ENCODE measurements at regions not wholly inside any gene's neighbourhood (a gene's known extent, or its start where the extent isn't known, plus 50 kb on each side); places are given as distances from the start of the nearest gene placed in this dataset.

DNA sequence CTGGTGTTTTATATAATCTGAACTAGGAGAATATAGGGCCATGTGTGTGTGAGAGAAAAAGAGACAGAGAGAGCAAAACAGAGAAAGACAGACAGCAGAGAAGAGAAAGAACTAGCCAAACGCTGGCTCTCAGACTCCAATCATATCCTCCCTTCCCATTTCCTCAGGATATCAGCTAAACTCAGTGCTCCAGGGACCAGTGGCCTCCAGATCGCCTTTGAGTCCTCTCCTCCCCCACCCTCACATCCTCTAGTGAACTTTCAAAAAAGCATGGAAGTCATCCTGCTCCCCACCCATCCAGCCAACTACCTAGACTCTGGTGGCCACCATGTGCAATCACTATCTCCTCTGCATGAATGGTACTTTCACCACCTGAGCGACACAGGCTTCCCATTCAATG, 386.1 kb upstream of the NPVF start:
- TF ChIP-seq, protein P1, sequence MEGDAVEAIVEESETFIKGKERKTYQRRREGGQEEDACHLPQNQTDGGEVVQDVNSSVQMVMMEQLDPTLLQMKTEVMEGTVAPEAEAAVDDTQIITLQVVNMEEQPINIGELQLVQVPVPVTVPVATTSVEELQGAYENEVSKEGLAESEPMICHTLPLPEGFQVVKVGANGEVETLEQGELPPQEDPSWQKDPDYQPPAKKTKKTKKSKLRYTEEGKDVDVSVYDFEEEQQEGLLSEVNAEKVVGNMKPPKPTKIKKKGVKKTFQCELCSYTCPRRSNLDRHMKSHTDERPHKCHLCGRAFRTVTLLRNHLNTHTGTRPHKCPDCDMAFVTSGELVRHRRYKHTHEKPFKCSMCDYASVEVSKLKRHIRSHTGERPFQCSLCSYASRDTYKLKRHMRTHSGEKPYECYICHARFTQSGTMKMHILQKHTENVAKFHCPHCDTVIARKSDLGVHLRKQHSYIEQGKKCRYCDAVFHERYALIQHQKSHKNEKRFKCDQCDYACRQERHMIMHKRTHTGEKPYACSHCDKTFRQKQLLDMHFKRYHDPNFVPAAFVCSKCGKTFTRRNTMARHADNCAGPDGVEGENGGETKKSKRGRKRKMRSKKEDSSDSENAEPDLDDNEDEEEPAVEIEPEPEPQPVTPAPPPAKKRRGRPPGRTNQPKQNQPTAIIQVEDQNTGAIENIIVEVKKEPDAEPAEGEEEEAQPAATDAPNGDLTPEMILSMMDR (IDR thresholded peaks at IDR 0.05; ENCODE audit: unreplicated experiment) = no peak
- no peaks in the 10 kb centered on the region for H3K27me3 Mint-ChIP-seq (ENCODE audit: low read depth)

DNA sequence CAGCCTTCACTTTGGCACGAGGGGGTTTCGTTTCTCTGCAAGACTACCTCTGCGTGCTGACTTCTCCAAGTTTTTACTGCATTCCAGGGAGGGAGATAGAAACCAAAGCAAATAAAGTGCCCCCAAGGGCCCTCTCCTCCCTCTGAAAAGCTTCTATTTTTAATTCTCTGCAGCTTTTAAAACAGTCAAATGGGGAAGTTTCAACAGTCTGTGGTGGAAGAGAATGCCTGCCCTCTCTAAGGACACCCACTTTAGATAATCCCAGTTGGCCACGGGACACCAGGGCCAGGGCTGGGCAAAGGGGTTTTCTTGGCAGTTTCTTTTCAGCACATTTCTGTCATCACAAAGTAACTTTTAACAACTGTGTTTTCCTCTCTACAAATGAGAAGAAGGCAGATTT, 386.7 kb upstream of the NPVF start:
- peaks cover 18% of the 10 kb centered on the region for H3K4me1 Mint-ChIP-seq

More for the DNA sequence above, 386.1 kb upstream of the NPVF start:
- no peaks in the 10 kb centered on the region for H3K36me3 Mint-ChIP-seq
- no peak overlapping the region for H3K4me3 Mint-ChIP-seq
- peaks cover 32% of the 10 kb centered on the region for H3K9me3 Mint-ChIP-seq
- no peak overlapping the region for H3K27ac Mint-ChIP-seq
- H3K4me1 Mint-ChIP-seq = peaks cover 14% of the 10 kb centered on the region
- no peak for DNase-seq (ENCODE audit: low spot score in 2 of 2, unreplicated experiment in 2 of 2)

DNA sequence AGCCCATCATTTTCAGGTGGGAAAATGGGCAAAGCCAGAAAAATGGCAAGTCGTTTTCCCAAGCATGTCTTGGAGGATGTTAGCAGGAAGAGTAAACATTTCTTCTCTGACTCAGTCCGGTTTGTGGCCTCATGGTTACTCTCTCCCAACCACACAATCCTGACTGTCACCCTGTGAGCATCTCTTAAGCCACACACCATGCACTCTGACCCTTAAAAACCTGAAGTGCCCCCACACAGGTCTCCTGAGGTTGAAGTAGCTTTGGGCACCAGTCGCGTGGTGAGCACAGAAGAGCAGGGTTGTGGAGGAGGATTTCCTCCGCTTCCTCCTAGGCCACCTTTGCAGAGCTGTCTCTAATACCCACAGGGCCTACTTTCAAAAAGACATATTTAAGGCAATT, 387.3 kb upstream of the NPVF start:
- H3K36me3 Mint-ChIP-seq = no peaks in the 10 kb centered on the region
- TF ChIP-seq, protein P1 (IDR thresholded peaks at IDR 0.05; ENCODE audit: unreplicated experiment) = no peak
- peaks cover 22% of the 10 kb centered on the region for H3K4me1 Mint-ChIP-seq
- H3K27me3 Mint-ChIP-seq (ENCODE audit: low read depth) = no peaks in the 10 kb centered on the region
- H3K4me3 Mint-ChIP-seq = no peak overlapping the region
- no peak for DNase-seq (ENCODE audit: low spot score in 2 of 2, unreplicated experiment in 2 of 2)
- peaks cover 25% of the 10 kb centered on the region for H3K9me3 Mint-ChIP-seq
- H3K27ac Mint-ChIP-seq = no peak overlapping the region

More for the DNA sequence above, 386.7 kb upstream of the NPVF start:
- H3K9me3 Mint-ChIP-seq = peaks cover 29% of the 10 kb centered on the region
- H3K27me3 Mint-ChIP-seq (ENCODE audit: low read depth) = no peaks in the 10 kb centered on the region
- TF ChIP-seq, protein P1 (IDR thresholded peaks at IDR 0.05; ENCODE audit: unreplicated experiment) = no peak
- DNase-seq (ENCODE audit: low spot score in 2 of 2, unreplicated experiment in 2 of 2) = no peak
- H3K4me3 Mint-ChIP-seq = no peak overlapping the region
- no peak overlapping the region for H3K27ac Mint-ChIP-seq
- no peaks in the 10 kb centered on the region for H3K36me3 Mint-ChIP-seq

DNA sequence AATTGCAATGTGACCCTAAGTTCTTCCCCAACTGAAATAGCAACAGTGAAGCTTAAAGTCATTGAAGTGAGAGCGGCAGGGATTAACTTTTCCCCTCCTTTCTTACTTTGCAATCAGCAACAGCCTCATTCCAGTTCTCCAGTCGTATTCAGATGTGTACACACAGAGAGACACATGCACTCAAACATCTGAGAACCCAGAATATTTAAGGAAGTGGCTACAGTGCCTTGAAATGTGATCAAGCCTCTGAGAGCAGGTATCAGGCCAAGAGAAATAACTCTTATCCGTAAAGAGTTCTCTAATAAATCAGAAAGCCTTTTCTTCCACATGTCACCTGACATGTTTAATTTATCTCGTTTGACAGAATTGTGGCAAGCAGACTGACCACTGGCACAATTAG, 388.9 kb upstream of the NPVF start:
- H3K27ac Mint-ChIP-seq = no peak overlapping the region
- H3K36me3 Mint-ChIP-seq = no peaks in the 10 kb centered on the region
- TF ChIP-seq, protein P1 (IDR thresholded peaks at IDR 0.05; ENCODE audit: unreplicated experiment) = no peak
- H3K4me3 Mint-ChIP-seq = no peak overlapping the region
- H3K4me1 Mint-ChIP-seq = peaks cover 22% of the 10 kb centered on the region
- H3K27me3 Mint-ChIP-seq (ENCODE audit: low read depth) = no peaks in the 10 kb centered on the region
- H3K9me3 Mint-ChIP-seq = peaks cover 11% of the 10 kb centered on the region
- DNase-seq (ENCODE audit: low spot score in 2 of 2, unreplicated experiment in 2 of 2) = no peak

DNA sequence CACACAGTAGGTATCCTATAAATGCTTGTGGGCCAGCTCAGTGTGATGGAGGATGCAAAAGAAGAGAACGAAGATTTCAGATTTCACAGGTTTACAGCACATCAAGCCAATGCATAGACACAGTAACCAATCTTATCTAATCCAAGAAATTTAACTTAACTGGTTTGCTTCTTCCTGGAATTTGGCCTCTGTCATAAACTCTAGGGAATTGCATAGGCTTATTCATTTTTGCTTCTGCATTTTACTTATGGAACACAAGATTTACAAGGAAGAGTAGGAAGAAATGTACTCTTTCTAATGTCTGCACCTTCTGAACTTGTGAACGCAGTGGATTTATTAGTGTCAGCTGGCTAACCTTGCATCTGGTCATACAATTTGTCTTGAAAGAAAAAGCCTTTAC, 389.4 kb upstream of the NPVF start:
- Mint-ChIP-seq H3K27ac (no peak overlapping the region), H3K36me3 (no peaks in the 10 kb centered on the region), H3K4me3 (no peak overlapping the region), H3K9me3 (peaks cover 7% of the 10 kb centered on the region), H3K27me3 (ENCODE audit: low read depth) (no peaks in the 10 kb centered on the region), H3K4me1 (peaks cover 22% of the 10 kb centered on the region)
- no peak for DNase-seq (ENCODE audit: low spot score in 2 of 2, unreplicated experiment in 2 of 2)
- TF ChIP-seq, protein P1 (IDR thresholded peaks at IDR 0.05; ENCODE audit: unreplicated experiment) = no peak

DNA sequence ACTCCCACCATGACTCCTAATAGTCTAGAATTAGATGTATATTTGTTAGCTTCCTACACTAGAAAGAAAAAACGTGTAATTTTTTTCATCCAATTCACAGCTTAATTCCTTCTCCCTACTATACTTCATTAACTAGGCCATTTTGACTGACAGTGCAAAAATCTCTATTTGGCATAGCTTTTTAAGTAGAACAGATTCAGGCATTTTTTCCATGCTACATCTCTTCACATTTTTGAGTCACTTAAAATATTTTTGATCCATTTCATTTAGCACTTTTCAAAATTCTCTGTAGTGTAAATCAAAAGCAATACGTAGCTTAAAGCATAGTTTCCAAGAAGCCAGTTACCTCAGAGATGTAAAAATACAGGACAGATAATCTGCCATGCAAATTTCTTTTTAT, 391.1 kb upstream of the NPVF start:
- Mint-ChIP-seq H3K27ac (no peak overlapping the region), H3K36me3 (no peaks in the 10 kb centered on the region), H3K4me3 (no peak overlapping the region), H3K9me3 (no peaks in the 10 kb centered on the region), H3K27me3 (ENCODE audit: low read depth) (no peaks in the 10 kb centered on the region), H3K4me1 (peaks cover 24% of the 10 kb centered on the region)
- no peak for DNase-seq (ENCODE audit: low spot score in 2 of 2, unreplicated experiment in 2 of 2)
- TF ChIP-seq, protein P1 (IDR thresholded peaks at IDR 0.05; ENCODE audit: unreplicated experiment) = no peak

Data from mesothelial cell of epicardium (in vitro differentiated cells).